ENCODE measurements at regions not wholly inside any gene's neighbourhood (a gene's known extent, or its start where the extent isn't known, plus 50 kb on each side); places are given as distances from the start of the nearest gene placed in this dataset.

- no peak for TF ChIP-seq EZH2 (IDR thresholded peaks at IDR 0.05; ENCODE audit: borderline replicate concordance, low read depth, low read length, poor library complexity, severe bottlenecking)
- TF ChIP-seq CTCF (conservative IDR thresholded peaks at IDR 0.05; ENCODE audit: low read depth, low read length) = no peak
These were observed 154.8 kb downstream of the COL6A3 start for GRCh38 chr2:237259201-237259600.

Measured in A673 (cell line).